GM19438 (cell line): ENCODE measurements at regions not wholly inside any gene's neighbourhood (a gene's known extent, or its start where the extent isn't known, plus 50 kb on each side); places are given as distances from the start of the nearest gene placed in this dataset.
"Not testable (repeated sequence)": the region's sequence is repeated elsewhere in the genome, so short reads cannot be mapped to it uniquely, and the experiment has no call there.

Experiments
- ATAC-seq: cut with Tn5 transposase; IDR thresholded peaks from one replicate; pipeline ENCODE4 v1.9.1; 2021; ENCODE audit warnings: low read depth; ENCODE audit not compliant: unreplicated experiment

- no peak for ATAC-seq
Observed at GRCh38 chr5:50583621-50584020, 82.8 kb upstream of the PARP8 start.

GRCh38 chr5:50588471-50588870, 78.0 kb upstream of the PARP8 start:
- ATAC-seq: not testable (repeated sequence)

DNA sequence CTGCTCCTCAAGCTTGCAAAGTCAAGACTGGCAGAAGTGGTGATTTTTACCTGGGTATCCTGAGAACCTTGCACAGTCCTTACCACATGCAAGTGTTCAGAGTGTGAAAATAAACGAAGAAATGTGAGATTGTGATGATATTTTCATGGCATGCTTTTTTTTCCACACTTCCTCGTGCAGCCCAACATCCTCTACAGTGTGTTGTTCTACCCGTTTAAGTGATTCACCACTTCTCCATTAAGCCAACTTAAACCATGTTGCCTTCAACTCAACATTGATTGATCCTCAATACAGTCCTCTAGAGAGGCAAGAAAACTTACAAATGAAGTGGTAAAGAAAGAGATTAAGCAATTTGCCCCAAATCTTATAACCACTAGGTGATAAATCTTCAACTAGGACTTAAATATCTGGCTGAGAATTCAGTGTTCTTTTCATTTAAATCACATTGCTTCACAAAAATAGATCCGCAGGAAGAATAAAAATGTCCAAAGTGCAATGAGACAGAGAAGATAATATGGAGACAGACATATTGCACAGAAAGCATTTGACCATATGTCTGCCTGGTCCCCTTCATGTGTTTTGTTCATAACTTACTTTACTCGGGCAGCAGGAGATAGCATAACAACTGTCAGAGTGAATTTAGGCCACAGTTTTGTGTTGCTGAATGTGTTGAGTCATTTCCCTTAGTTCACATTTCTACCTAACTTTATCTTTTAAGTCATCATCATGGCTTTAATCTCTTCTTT, 75.8 kb upstream of the PARP8 start:
- ATAC-seq: not testable (repeated sequence)

DNA sequence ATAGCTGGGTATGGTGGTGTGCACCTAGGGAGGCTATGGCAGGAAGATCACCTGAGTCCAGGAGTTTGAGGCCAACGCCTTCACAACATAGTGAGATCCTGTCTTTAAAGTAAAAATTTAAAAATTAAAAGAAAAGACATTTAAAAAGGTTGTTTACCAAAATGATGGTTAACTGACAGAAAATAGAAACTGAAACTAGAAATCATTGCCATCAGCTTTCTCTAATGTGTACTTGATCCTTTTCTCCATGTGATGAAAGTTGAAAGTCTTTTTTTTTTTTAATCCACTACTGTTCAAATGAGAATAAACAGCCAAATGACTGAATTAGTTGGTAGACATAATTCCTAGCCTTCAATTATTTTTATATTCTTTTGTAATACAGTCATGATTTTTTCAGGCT, 75.1 kb upstream of the PARP8 start:
- ATAC-seq: not testable (repeated sequence)

GRCh38 chr5:50593681-50594080, 72.8 kb upstream of the PARP8 start:
- ATAC-seq: no peak

DNA sequence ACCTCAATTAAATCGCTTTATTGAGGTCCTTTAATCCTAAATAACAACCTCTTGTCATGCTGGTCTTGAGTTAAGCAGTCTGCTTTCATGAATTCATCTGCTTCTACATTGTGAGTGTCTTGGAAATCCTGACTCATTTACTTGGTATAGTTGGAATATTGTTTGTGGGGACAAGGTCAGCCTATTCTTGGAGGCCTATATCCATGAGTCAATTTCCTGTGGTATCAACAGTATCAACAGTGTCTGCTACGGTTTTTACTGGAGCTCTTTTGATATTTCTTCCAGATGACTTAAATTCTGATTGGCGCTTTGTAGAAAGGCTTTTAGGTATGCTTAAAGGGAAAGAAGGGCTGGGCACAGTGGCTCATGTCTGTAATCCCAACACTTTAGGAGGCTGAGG, 71.2 kb upstream of the PARP8 start:
- no peak for ATAC-seq

DNA sequence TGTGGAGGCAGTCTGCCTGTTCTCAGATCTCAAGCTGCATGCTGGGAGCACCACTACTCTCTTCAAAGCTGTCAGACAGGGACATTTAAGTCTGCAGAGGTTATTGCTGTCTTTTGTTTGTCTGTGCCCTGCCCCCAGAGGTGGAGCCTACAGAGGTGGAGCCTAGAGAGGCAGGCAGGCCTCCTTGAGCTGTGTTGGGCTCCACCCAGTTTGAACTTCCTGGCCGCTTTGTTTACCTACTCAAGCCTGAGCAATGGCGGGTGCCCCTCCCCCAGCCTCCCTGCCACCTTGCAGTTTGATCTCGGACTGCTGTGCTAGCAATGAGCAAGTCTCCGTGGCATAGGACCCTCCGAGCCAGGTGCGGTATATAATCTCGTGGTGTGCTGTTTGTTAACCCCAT, 64.9 kb upstream of the PARP8 start:
- not testable (repeated sequence) for ATAC-seq

DNA sequence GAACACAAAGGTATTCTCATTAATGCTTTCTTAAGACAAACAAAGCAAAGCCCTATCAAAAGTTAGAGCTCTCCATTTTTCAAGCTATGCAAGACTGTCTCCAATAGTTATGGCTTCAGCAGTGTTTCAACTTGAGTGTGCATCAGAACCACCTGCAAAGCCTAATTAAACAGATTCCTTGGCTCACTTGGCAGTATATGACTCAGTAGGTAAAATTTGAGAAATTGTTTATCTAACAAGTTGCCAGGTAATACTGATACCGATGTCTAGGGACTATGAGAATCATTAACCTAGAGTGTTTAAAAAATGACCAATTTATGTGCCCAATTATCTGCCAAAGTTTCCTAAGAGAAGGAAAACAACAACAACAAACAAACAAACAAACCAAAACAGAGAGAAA, 60.3 kb upstream of the PARP8 start:
- no peak for ATAC-seq

DNA sequence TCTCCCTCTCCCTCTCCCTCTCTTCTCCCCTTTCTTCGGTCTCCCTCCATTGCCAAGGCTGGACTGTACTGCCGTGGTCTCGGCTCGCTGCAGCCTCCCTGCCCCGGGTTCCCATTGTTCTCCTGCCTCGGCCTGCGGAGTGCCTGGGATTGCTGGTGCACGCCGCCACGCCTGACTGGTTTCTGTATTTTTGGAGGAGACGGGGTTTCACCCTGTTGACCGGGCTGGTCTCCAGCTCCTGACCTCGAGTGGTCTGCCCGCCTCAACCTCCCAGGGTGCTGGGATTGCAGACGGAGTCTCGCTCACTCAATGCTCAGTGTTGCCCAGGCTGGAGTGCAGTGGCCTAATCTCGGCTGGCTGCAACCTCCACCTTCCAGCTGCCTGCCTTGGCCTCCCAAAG, 59.0 kb upstream of the PARP8 start:
- ATAC-seq: not testable (repeated sequence)

DNA sequence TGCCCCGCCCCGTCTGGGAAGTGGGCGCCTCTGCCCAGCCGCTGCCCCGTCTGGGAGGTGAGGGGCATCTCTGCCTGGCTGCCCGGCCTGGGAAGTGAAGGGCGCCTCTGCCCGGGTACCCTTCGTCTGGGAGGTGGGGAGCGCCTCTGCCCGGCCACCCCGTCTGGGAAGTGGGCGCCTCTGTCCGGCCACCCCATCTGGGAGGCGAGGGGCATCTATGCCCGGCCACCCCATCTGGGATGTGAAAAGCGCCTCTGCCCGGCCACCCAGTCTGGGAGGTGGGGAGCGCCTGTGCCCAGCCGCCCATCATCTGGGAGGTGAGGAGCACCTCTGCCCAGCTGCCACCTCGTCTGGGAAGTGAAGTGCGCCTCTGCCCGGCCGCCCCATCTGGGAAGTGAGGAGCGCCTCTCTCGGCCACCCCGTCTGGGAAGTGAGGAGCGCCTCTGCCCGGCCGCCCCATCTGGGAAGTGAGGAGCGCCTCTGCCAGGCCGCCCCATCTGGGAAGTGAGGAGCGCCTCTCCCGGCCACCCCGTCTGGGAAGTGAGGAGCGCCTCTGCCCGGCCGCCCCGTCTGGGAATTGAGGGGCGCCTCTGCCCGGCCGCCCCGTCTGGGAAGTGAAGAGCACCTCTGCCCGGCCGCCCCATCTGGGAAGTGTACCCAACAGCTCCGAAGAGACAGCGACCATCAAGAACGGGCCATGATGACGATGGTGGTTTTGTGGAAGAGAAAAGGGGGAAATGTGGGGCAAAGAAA, 58.3 kb upstream of the PARP8 start:
- not testable (repeated sequence) for ATAC-seq

DNA sequence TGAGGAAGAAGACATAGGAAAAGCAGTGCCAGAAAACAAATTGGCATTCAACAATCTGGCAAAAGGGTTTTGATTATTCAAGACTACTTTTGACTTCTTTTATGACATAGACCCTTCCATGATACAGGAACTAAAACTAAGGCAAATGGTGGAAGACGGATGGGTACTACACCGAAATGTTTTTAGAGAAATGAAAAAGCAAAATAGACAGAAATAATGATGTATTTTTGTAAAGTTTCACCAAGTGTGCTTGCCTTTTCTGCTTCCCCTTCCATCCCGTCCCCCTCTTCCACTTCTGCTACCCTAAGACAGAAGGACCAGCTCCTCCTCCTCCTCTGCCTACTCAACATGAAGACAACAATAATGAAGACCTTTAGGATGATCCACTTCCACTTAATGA, 53.4 kb upstream of the PARP8 start:
- not testable (repeated sequence) for ATAC-seq
